ENCODE measurements at regions not wholly inside any gene's neighbourhood (a gene's known extent, or its start where the extent isn't known, plus 50 kb on each side); places are given as distances from the start of the nearest gene placed in this dataset.
"Not testable (repeated sequence)": the region's sequence is repeated elsewhere in the genome, so short reads cannot be mapped to it uniquely, and the experiment has no call there.

GRCh38 chr9:13814647-13815400 is 499.1 kb downstream of the NFIB start:
- no peak for DNase-seq (ENCODE audit: low spot score)

- DNase-seq (ENCODE audit: low spot score): no peak
Observed at GRCh38 chr9:13811876-13812275, 502.1 kb downstream of the NFIB start.

- no peak for DNase-seq (ENCODE audit: low spot score)
Observed at GRCh38 chr9:13810510-13810909, 503.4 kb downstream of the NFIB start.

GRCh38 chr9:13809401-13809800 is 504.5 kb downstream of the NFIB start:
- DNase-seq (ENCODE audit: low spot score): no peak

GRCh38 chr9:13807118-13807517 is 506.8 kb downstream of the NFIB start:
- no peak for DNase-seq (ENCODE audit: low spot score)

GRCh38 chr9:13806714-13807113 is 507.2 kb downstream of the NFIB start:
- no peak for DNase-seq (ENCODE audit: low spot score)

GRCh38 chr9:13805546-13805945 is 508.4 kb downstream of the NFIB start:
- no peak for DNase-seq (ENCODE audit: low spot score)

- no peak for DNase-seq (ENCODE audit: low spot score)
Observed at GRCh38 chr9:13804532-13804931, 509.4 kb downstream of the NFIB start.

- no peak for DNase-seq (ENCODE audit: low spot score)
Observed at GRCh38 chr9:13800776-13801175, 513.2 kb downstream of the NFIB start.

GRCh38 chr9:13797701-13798100 is 516.2 kb downstream of the NFIB start:
- not testable (repeated sequence) for DNase-seq (ENCODE audit: low spot score)

- DNase-seq (ENCODE audit: low spot score): no peak
Observed at GRCh38 chr9:13791816-13792215, 512.3 kb upstream of the MPDZ start.

GRCh38 chr9:13790055-13790454 is 510.6 kb upstream of the MPDZ start:
- no peak for DNase-seq (ENCODE audit: low spot score)

GRCh38 chr9:13787234-13787833 is 507.8 kb upstream of the MPDZ start:
- DNase-seq (ENCODE audit: low spot score): no peak

- DNase-seq (ENCODE audit: low spot score): no peak
Observed at GRCh38 chr9:13786711-13787110, 507.2 kb upstream of the MPDZ start.

GRCh38 chr9:13786131-13786530 is 506.6 kb upstream of the MPDZ start:
- no peak for DNase-seq (ENCODE audit: low spot score)

- no peak for DNase-seq (ENCODE audit: low spot score)
Observed at GRCh38 chr9:13779106-13779505, 499.6 kb upstream of the MPDZ start.

- no peak for DNase-seq (ENCODE audit: low spot score)
Observed at GRCh38 chr9:13778631-13779030, 499.1 kb upstream of the MPDZ start.

GRCh38 chr9:13770956-13771355 is 491.5 kb upstream of the MPDZ start:
- no peak for DNase-seq (ENCODE audit: low spot score)

GRCh38 chr9:13769641-13770040 is 490.1 kb upstream of the MPDZ start:
- no peak for DNase-seq (ENCODE audit: low spot score)

- DNase-seq (ENCODE audit: low spot score): no peak
Observed at GRCh38 chr9:13769006-13769405, 489.5 kb upstream of the MPDZ start.

GRCh38 chr9:13762209-13762608 is 482.7 kb upstream of the MPDZ start:
- DNase-seq (ENCODE audit: low spot score): no peak

- DNase-seq (ENCODE audit: low spot score): no peak
Observed at GRCh38 chr9:13759551-13759950, 480.1 kb upstream of the MPDZ start.

GRCh38 chr9:13758936-13759335 is 479.4 kb upstream of the MPDZ start:
- no peak for DNase-seq (ENCODE audit: low spot score)

- no peak for DNase-seq (ENCODE audit: low spot score)
Observed at GRCh38 chr9:13756943-13757342, 477.5 kb upstream of the MPDZ start.

All from HuH-7.5 (cell line).